ENCODE measurements at regions not wholly inside any gene's neighbourhood (a gene's known extent, or its start where the extent isn't known, plus 50 kb on each side); places are given as distances from the start of the nearest gene placed in this dataset.

- DNase-seq = no peak
Observed at GRCh38 chrX:39725928-39726619, 371.7 kb downstream of the BCOR start.

- no peak for DNase-seq
Observed at GRCh38 chrX:39726771-39727170, 371.0 kb downstream of the BCOR start.

- no peak for DNase-seq
Observed at GRCh38 chrX:39728025-39728424, 369.7 kb downstream of the BCOR start.

- no peak for DNase-seq
Observed at GRCh38 chrX:39728852-39729598, 368.7 kb downstream of the BCOR start.

- no peak for DNase-seq
Observed at GRCh38 chrX:39729981-39730661, 367.6 kb downstream of the BCOR start.

GRCh38 chrX:39730662-39731329 lies 367.0 kb downstream of the BCOR start:
- peak in 5 of 6 experiments; percentile 18 to 51 (median 35) for DNase-seq

- no peak for DNase-seq
Observed at GRCh38 chrX:39731330-39731667, 366.5 kb downstream of the BCOR start.

GRCh38 chrX:39731735-39732134 lies 366.0 kb downstream of the BCOR start:
- DNase-seq = no peak

GRCh38 chrX:39733745-39734144 lies 364.0 kb downstream of the BCOR start:
- DNase-seq = no peak

- no peak for DNase-seq
Observed at GRCh38 chrX:39734174-39734776, 363.5 kb downstream of the BCOR start.

- no peak for DNase-seq
Observed at GRCh38 chrX:39736216-39737211, 361.2 kb downstream of the BCOR start.

- no peak for DNase-seq
Observed at GRCh38 chrX:39739585-39739984, 358.2 kb downstream of the BCOR start.

- DNase-seq = no peak
Observed at GRCh38 chrX:39740078-39740477, 357.7 kb downstream of the BCOR start.

- DNase-seq = no peak
Observed at GRCh38 chrX:39741904-39742303, 355.9 kb downstream of the BCOR start.

GRCh38 chrX:39745818-39746217 lies 351.9 kb downstream of the BCOR start:
- DNase-seq = no peak

GRCh38 chrX:39749135-39749534 lies 348.6 kb downstream of the BCOR start:
- no peak for DNase-seq

GRCh38 chrX:39749728-39750127 lies 348.0 kb downstream of the BCOR start:
- no peak for DNase-seq

- DNase-seq = no peak
Observed at GRCh38 chrX:39750256-39750790, 347.4 kb downstream of the BCOR start.

- no peak for DNase-seq
Observed at GRCh38 chrX:39750848-39751247, 346.9 kb downstream of the BCOR start.

- DNase-seq = no peak
Observed at GRCh38 chrX:39752815-39753214, 344.9 kb downstream of the BCOR start.

- DNase-seq = no peak
Observed at GRCh38 chrX:39753293-39753996, 344.3 kb downstream of the BCOR start.

Data from stimulated activated naive CD4-positive, alpha-beta T cell (primary cell).